ENCODE measurements at regions not wholly inside any gene's neighbourhood (a gene's known extent, or its start where the extent isn't known, plus 50 kb on each side); places are given as distances from the start of the nearest gene placed in this dataset.

DNA sequence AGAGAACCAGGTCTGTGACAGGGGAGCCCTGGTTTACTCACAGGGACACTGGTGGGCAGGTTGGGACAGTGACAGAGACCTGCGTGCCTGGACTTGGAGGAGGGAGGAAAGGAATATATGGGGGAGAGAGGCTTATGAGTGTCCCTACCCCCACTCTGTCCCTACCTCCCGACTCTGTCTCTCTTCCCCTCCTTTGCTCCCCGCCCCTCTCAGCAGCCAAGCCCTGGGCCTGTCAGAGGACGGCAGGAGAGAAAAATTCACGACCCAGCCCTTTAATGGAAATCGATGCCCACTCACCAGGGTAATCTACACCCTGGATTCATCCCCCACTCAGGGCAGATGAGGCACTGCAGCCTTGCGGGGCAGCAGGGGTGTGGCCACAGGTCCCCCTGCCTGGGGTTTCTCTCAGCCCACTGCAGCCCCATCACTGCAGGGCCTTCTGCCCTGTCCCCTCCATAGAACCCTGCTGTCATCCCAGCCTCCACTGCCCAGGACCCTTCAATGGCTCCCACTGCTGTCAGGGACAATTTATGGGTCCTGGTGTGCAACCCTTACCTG is 135.9 kb upstream of the LINGO1 start:
- WGBS, 3 donors = 28 to 54% (median 50%) methylated on average over 5 to 7 of the region's 7 CpGs

GRCh38 chr15:77768107-77768506 is 135.4 kb upstream of the LINGO1 start:
- 38 to 57% (median 50%) methylated on average over 5 of the region's 5 CpGs for WGBS, 3 donors
- H3K27ac ChIP-seq (ENCODE audit: low read depth, low read length) = no peak overlapping the region

More for the DNA sequence above, 135.9 kb upstream of the LINGO1 start:
- H3K27ac ChIP-seq (ENCODE audit: low read depth, low read length) = no peak overlapping the region

DNA sequence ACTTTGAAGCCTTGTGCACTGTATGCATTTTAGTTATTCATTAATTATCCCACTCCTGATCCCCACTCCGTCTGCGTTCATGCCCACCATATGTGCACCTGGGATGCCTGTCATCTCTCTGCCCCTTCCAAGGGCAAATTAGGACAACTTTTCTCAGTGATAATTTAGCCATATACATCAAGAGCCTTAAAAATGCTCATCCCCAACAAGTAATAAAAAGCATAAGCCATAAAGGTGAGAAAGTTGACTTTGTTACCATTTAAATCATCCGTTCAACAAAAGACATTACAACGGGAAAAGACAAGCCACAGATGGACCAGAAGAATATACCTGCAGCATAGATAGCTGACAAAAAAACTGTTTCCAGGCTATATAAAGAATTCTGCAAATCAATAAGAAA is 131.4 kb upstream of the LINGO1 start:
- 50 to 85% (median 74%) methylated on average over 4 of the region's 4 CpGs for WGBS, 3 donors
- H3K27ac ChIP-seq (ENCODE audit: low read depth, low read length) = no peak overlapping the region

DNA sequence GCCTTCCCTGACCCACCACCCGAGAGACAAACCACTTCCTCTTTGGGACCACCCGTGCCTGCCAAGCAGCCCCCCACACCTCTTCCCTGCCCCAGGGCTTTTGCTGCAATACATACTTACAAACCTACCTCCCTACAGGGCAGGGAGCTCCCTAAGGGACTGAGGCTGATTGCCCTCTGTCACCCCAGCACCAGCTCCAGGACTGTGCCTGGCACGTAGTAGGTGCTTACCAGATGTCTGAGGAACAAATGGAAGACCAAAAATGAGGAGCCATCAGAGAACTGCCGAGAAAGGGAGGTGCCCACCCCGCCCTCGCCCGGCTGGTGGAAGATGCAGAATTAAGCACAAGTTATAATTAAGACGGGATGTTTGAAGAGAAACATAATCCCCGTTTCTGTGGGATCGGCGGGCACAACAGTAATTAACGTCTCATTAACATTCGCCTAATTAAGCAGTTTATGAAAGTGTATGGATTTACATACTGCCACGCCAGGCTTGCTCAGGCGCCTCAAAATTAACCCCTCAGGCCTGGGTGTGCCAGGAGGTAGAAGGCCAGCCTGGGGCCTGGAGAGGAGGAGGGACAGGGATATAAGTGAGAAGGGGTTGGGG is 130.1 kb upstream of the LINGO1 start:
- no peak overlapping the region for H3K27ac ChIP-seq (ENCODE audit: low read depth, low read length)
- 70 to 74% (median 73%) methylated on average over 15 of the region's 15 CpGs for WGBS, 3 donors

- 56 to 71% (median 62%) methylated on average over 14 of the region's 14 CpGs for WGBS, 3 donors
- H3K27ac ChIP-seq (ENCODE audit: low read depth, low read length) = no peak overlapping the region
These were observed 127.3 kb upstream of the LINGO1 start for GRCh38 chr15:77759896-77760592.

GRCh38 chr15:77753939-77754338 is 121.2 kb upstream of the LINGO1 start:
- no peak overlapping the region for H3K27ac ChIP-seq (ENCODE audit: low read depth, low read length)

DNA sequence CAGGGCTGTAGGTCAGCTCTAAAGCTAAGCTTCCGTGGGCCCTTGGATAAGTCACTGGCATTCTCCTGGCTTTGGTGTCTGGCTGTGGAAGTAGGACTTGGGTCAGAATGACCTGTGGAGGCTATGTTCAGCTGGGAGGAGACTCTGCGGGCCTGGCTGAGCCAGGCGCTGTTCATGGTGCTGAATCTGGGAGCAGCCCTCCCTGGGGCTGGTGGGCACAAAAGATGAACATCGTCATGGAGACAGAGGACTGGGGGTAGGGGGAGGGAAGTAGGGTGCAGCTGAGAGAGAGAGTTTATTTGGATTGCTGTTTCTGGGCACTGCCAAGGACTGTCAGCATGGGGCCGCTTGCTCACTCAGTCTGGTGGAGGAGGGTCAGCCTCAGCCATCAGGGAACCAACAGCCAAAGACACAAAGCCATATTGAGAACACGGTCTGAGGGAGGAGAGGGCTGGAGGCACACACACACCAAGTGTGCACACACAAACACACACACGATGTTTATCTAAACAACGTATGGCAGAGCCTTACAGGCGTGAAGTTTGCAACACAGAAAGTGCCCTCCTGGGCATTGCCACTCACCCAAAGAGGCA is 120.7 kb upstream of the LINGO1 start:
- 32 to 44% (median 41%) methylated on average over 9 of the region's 9 CpGs for WGBS, 3 donors
- no peak overlapping the region for H3K27ac ChIP-seq (ENCODE audit: low read depth, low read length)

GRCh38 chr15:77749998-77750540 is 117.4 kb upstream of the LINGO1 start:
- H3K27ac ChIP-seq (ENCODE audit: low read depth, low read length) = no peak overlapping the region
- 76 to 84% (median 80%) methylated on average over 15 of the region's 15 CpGs for WGBS, 3 donors

DNA sequence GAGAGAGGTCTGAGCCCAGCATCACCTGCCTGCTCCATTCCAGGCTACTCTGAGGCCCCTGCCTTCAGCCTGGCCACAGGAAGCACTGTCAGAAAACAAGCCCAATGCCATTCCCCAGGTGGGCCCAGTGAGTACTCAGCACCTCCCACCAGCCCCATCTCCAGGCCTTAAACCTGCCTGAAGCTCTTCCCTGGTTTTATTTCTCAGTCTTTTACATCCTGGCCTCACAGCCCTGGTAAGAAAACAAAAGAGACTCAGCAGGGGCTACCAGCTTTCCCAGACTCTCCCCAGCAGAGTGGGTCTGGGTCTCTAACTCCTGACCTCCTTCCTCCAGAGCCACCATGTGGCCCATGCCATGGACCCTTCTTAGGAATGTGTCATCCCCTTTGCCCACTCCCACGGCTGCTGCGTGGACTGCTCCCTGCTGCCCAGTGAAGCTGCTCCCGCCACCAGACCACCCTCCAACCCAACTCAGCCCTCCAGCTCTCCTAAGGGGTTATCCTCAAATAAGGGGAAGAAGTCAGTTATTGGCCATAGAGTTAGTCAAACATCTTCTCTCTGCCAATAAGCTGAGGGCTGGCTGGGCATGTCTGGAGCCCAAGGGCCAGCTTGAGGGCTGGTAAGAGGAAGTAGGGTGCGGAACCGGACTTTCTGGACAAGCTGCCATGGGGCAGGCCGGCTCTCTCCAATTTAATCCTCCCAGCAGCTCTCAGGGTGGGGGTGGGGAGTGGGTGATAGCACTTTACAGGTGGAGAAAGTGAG is 116.7 kb upstream of the LINGO1 start:
- WGBS, 3 donors = 74 to 80% (median 77%) methylated on average over 6 of the region's 6 CpGs
- H3K27ac ChIP-seq (ENCODE audit: low read depth, low read length) = no peak overlapping the region

- WGBS, 3 donors = 78 to 83% (median 80%) methylated on average over 10 of the region's 10 CpGs
These were observed 115.7 kb upstream of the LINGO1 start for GRCh38 chr15:77748078-77749064.

DNA sequence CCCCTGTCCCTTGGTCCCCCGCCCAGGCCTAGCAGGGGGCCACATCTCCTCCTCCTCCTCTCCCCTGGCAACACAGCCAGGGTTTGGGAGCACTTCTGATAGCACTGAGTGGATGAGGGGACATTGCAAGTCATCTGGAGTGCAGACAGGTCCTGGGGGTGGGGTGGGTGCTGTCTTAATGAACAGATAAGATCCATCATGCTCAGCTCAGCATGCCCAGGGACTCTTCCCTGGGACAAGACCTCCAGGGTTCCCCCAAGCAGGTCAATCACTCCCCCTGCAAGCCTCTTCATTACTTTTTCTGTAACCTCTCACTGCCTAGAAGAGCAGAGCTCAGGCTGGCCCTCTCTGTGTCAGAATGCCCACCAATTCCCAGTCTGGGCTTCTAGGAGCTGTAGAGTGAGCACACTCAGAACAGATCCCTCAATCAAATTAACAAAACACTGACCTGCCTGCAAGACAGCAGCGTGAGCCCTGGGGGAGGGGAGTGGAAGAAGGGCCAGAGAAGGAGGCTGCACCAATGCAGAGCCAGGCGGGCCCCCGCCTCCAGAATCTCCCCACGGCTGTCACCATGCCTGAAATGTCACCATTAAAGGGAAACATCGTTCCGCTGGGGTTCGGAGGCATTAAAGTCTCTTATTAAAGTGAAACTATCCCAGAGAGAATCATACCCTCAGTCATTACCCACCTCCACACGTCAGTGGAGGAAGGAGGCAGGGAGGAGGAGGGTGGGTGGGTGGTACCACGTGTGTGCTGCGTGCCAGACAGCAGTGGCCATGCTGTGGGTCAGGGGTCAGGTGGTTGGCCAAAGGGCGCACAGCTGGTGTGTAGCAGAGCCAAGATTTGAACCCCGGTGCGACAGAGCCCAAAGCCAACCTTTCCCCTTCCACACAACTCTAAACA is 114.7 kb upstream of the LINGO1 start:
- 37 to 46% (median 42%) methylated on average over 14 of the region's 14 CpGs for WGBS, 3 donors
- no peak overlapping the region for H3K27ac ChIP-seq (ENCODE audit: low read depth, low read length)

More at GRCh38 chr15:77748078-77749064, 115.7 kb upstream of the LINGO1 start:
- no peak overlapping the region for H3K27ac ChIP-seq (ENCODE audit: low read depth, low read length)

DNA sequence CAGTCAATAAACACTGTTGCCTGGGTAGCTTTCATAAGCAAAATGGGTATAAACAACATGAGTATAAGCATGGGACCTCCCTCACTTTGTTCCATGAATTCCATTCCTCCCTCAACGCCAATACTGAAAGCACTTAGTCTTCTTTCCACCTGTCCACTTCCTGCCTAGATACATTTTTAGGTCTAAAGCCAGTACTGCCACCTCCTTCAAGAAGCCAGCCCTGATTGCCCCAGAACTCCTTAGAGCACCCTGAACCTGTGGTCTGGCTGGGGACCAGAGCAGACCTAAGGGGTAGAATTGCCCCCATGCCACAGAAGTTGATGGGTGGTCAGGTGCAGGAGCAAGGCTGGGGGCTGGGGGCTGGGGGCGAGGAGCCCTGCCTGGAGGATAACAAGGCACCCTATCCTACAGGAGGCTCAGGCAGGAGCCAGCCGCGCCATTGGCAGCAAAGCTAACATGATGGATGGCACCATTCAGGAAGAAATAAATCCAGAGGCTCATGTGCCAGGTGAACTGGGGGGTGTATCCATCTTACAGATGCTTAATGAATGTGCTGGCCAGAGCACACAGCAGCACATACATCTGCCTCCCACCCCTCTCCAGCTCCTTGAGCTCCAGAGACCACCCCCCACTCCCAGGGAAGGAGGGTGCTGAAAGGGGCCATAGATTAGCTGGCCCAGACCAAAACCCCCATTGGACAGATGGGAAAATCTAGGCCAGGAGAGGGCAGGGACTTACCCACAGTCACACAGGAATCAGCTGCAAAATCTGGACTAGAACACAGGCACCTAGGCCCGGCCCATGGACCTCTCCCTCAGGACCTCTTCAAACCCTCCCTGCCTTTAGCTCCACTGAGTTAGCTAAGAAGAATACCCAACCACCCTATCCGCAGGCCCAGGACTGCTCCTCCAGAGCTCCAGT is 113.8 kb upstream of the LINGO1 start:
- H3K27ac ChIP-seq (ENCODE audit: low read depth, low read length) = no peak overlapping the region
- WGBS, 3 donors = 61 to 74% (median 67%) methylated on average over 6 of the region's 6 CpGs

- 84 to 91% (median 91%) methylated on average over 6 of the region's 6 CpGs for WGBS, 3 donors
- H3K27ac ChIP-seq (ENCODE audit: low read depth, low read length) = no peak overlapping the region
These were observed 111.7 kb upstream of the LINGO1 start for GRCh38 chr15:77744398-77744797.

GRCh38 chr15:77742570-77742969 is 109.9 kb upstream of the LINGO1 start:
- H3K27ac ChIP-seq (ENCODE audit: low read depth, low read length) = no peak overlapping the region
- WGBS, 3 donors = 43 to 61% (median 55%) methylated on average over 4 of the region's 4 CpGs

- H3K27ac ChIP-seq (ENCODE audit: low read depth, low read length) = no peak overlapping the region
- 73 to 87% (median 74%) methylated on average over 5 of the region's 5 CpGs for WGBS, 3 donors
These were observed 109.4 kb upstream of the LINGO1 start for GRCh38 chr15:77742127-77742526.

DNA sequence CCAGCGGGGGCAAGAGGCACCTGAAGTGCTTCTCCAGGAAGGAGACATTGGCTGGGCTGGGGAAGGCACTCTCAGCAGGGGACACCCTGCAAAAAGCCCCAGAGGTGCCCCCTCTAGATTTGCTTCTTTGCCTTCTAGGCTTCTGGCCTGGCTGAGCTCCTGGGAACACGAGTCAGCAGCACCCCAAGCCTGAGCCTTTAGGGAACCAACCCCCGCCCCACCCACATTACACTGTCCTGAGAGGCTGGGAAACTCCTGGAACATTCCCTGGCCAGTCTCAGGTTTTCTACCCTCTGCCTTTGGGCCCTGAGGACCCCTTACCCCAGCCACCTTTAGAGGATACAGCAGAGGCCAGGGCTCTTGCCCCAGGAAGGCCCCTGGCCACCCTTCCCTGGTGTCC is 108.4 kb upstream of the LINGO1 start:
- WGBS, 3 donors = 87 to 90% (median 88%) methylated on average over 3 of the region's 3 CpGs

More for the DNA sequence above, 108.4 kb upstream of the LINGO1 start:
- H3K27ac ChIP-seq (ENCODE audit: low read depth, low read length) = no peak overlapping the region

All from adipose tissue (tissue), 3 donors.